T-helper 1 cell (primary cell): ENCODE measurements at regions not wholly inside any gene's neighbourhood (a gene's known extent, or its start where the extent isn't known, plus 50 kb on each side); places are given as distances from the start of the nearest gene placed in this dataset.
"Not testable (repeated sequence)": the region's sequence is repeated elsewhere in the genome, so short reads cannot be mapped to it uniquely, and the experiment has no call there.

ENCODE experiments used
- DNase-seq, 5 donors: peaks; one replicate each; pipeline ENCODE4 v3.0.0-alpha.2; 2012 to 2020

DNA sequence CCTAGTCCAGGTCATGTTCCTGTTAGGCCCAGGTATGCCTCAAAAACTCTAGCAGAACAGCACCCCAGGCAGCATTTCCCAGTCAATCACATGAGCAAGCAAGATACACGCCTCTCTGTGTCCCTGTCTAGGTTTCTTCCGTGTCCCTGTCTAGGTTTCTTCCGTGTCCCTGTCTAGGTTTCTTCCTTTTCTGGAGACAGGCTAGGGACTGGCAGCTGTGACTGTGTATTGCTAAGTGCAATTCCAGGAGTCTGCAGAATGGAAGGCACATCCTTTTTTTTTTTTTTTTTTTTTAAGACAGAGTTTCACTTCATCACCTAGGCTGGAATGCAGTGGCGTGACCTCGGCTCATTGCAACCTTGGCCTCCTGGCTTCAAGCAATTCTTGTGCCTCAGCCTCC is 77.6 kb downstream of the SETD4 start:
- no peak for DNase-seq

- DNase-seq = no peak
Observed at GRCh38 chr21:35981514-35982070, 78.7 kb downstream of the SETD4 start.

DNA sequence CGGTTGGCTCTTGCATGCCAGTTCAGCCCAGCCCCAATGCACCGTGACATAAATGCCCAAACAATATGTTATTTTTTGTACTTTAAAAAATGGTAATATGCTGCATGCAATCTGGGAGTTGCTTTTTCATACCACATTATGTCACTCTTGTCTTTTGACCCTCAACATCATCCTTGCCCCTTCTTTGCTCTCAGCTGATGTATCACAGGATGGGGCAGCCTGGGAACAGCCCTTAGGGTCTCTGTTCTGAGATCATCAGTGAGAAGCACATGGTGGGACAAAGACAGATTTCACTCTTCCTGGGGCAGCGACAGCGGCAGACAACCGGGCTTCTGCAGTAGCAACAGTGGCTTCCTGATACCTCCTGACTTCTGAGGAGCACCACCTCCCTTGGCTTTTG is 79.5 kb downstream of the SETD4 start:
- DNase-seq = no peak

DNA sequence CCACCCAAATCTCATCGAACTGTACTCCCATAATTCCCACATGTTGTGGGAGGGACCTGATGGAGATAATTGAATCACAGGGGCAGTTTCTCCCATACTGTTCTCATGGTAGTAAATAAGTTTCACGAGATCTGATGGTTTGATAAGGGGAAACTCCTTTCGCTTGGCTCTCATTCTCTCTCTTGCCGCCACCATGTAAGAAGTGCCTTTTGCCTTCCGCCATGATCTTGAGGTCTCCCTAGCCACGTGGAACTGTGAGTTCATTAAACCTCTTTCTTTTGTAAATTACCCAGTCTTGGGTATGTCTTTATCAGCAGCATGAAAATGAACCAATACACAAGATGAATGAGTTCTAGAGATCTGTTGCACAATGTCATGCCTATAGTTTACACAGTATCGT is 82.5 kb downstream of the SETD4 start:
- DNase-seq = not testable (repeated sequence)

DNA sequence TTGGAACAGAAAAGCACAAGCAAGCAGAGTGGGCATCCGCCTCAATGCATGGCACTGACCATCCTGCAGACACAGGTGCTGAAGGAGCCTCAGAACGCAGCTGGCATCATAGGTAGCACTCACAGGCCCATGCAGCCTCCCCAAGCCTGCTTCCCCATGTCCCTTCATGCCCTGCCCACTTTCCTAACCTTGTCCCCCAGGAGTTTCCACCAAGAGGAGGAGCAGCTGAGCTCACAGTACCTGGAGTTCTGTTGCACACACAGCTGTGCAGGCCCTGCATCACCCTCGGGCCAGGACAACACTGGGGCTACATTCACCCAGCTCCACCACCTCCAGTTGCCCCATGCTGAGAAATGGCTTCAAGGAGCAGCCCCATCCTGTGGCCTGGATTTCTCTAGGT is 83.4 kb downstream of the SETD4 start:
- no peak for DNase-seq

DNA sequence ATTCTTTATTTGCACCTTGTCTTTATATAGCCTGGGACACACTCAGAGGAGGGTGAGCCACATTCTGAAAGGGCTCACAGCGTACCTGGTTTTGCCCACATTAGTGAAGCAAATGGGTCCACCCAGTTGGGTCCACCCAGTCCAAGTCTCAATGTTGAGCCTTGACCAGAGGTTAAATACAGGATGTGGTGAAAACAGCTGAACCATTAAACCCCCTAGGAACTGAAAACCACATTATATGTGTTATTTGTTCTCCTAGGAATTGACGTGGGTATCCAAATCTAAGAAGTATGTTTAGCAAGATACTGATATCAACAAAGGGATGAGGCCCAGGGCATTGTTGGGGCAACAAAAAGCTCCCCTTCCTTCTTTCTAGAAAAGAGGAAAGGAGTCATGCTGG is 83.8 kb downstream of the SETD4 start:
- DNase-seq = no peak

- DNase-seq = no peak
Observed at GRCh38 chr21:35974775-35975174, 85.6 kb downstream of the SETD4 start.

- DNase-seq = no peak
Observed at GRCh38 chr21:35971824-35972223, 88.5 kb downstream of the SETD4 start.

GRCh38 chr21:35969281-35969680 is 91.0 kb downstream of the SETD4 start:
- DNase-seq = no peak

DNA sequence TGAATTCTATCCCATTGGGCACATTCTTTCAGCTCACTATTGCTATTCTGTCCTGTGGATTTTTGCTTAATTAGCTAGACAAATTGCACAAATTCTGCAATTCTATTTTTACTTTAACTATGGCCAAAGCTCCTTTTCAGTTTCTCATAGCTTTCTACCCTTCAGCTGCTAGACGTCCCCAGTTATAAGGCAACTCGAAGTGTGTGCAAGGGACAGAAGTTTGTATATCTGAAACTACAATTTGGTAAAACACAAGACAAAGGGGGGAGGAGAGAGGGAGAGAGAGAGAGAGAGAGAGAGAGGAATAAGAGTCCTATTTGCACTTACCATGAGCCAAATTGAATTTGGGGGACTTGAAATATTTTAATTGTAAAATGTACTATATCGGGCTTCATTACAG is 91.8 kb downstream of the SETD4 start:
- no peak for DNase-seq

DNA sequence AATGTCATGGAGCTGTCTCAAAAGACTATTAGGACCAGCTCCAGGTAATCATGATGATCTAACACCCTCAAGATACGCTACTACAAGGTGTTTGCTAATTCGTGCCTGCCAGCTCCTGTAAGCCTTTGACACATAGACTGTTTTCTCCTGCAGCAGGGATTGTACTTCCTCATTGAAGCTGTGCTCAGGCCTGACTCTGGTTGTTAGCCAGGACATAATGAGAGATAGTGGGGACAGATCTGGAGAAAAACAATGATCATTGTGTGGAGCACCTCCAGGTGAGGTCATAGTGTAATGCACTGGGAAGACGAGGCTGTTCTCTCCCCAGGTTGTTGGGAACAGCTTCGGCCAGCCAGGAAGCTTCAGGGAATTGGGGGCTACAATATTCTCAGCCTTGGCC is 94.6 kb downstream of the SETD4 start:
- no peak for DNase-seq

DNA sequence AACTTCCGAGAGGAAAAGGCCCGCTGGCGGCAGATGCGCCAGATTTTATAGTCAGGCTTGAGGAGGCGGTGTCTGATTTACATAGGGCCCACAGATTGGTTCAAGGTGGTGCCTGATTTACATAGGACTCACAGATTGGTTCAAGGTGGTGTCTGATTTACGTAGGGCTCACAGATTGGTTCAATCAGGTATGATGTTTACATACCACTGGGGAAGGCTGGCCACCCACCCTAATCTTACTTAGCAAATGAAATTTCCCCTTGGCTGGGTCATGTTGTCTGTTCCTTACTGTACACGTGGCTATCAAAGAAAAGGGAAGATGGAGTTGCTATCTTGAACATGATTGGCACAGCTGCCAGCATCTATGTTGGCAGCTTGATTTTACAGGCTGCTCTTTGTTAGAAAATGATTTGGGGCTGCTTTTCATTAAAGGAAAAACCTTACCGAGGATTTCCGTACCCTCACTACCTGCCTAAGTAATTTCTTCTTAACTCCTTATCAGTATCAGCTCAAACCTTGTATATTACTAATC is 96.3 kb downstream of the SETD4 start:
- no peak for DNase-seq

DNA sequence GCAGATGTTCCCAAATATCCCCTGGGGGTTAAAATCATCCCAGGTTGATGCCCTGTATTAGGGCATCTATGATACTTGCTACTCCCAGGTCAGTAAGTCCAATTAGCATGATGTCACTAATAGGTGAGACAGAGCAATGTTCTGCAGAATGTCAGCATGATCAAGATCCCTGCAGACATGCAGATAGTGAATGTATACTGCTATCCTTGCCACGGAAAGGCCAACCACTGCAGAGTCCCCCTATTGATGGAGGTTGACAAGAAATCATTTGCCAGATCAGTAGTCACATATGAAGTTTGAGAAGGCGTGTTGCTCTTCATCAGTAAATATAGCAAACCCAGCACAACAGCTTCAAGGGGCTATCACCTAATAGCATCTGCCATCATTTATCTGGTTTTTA is 97.4 kb downstream of the SETD4 start:
- DNase-seq = no peak

GRCh38 chr21:35954066-35954465 is 106.3 kb downstream of the SETD4 start:
- DNase-seq = no peak

- no peak for DNase-seq
Observed at GRCh38 chr21:35953597-35953996, 106.7 kb downstream of the SETD4 start.

DNA sequence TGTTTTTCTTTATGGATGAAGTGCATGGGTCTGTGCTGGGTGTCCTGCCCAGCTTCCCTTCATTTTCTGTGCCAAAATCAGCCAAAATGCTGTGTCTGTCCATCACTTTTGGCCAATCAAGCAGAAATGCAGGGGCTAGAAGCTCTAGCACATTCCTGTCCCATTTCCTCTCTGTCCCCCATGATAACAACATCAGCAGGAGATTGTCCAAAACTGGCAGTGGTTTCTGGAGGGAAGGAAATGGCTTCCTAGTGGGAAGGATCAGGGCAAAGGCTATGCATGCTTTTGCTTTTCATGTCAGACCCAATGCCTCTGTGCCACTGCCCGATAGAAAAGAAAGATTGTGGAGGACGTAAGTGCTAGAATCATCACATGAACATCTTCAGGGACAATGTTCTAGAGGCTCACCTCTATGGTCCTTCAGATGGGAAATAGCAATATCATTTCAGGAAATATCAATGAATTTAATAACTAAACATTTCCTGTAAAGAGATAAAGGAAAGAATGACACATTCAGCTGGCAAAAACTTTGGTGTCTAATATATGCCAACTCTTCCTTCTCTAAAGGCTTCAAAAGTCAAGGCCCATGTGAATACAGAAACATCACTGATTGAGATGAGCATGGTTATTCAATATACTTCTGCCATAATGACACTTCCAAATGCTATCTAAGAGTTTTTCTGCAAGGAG is 107.5 kb downstream of the SETD4 start:
- no peak for DNase-seq

GRCh38 chr21:35948982-35949381 is 111.3 kb downstream of the SETD4 start:
- no peak for DNase-seq

- no peak for DNase-seq
Observed at GRCh38 chr21:35945089-35945671, 115.1 kb downstream of the SETD4 start.

DNA sequence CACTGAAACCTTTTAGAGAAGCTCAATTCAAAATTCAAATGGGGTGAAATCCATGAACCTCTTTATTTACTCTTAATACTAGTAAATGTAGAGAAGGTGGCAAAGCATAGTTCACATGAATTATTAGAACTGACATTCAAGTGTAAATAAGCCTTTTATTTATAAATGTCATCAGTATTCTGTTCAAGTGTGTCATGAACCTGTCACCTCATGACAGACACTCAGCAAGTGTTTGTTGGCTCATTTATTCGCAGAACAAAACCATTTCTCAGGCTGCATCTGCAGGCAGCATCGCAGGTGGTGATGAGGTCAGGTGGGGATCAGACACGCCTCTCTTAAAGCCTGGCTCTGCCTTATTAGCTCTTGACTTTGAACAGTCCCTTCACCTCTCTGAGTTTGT is 116.6 kb downstream of the SETD4 start:
- DNase-seq = no peak

GRCh38 chr21:35942211-35943144 is 117.8 kb downstream of the SETD4 start:
- no peak for DNase-seq

DNA sequence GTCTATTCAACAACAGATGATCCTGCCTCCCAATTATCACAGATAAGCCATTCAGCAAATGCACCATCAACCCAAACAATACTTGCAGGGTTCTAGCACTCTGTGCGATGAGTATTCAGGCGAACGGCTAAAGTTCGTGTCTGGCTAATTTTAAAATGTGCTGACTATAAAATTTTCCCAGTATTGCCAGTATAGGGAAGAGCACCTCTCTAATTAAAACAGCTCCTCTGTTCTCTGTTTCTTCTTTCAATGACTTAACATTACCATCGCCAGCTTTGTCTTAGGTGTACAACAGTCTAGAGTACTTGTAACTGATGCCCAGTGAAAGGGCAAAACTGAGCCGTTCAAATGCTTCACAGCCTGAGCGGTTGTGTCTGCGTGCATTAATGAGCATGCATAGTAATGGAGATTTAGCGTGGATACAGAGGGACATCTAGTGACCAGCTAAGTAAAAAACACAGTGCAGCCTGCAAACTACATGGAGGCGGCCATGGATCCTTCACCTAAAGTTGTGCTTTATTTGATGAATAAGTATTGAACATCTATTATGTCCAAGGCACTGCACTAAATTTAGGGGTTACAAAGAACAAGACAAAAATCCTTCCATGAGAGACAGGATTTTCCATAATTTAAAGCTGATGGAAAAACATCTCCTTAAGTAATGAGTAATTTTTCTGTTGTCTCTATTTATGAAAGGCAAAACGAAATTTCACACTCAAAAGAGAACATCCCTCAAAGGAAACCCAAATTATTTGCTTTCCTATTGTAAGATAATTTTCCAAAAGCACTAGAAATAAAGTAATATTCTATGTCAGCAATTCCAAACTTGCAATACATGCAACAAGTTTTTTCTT is 120.0 kb downstream of the SETD4 start:
- peak in 1 of 5 donors; percentile 15 for DNase-seq

DNA sequence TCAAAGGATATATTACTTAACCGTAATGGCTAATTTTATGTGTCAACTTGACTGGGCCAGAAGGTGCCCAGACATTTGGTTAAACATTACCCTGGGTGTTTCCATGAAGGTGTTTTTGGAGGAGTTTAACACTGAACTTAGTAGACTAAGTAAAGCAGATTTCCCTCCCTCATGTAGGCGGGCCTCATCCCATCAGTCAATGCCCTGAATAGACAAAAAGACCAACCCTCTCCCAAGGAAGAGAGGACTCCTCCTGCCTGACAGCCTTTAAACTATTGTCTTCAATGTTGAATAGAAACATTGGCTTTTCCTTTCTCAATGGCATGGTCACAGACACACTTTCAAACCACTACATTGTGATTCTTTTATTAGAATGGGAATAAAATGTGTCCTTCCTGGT is 121.9 kb downstream of the SETD4 start:
- no peak for DNase-seq
